ENCODE measurements at regions not wholly inside any gene's neighbourhood (a gene's known extent, or its start where the extent isn't known, plus 50 kb on each side); places are given as distances from the start of the nearest gene placed in this dataset.

- Mint-ChIP-seq H3K36me3 (ENCODE audit: low read depth, unreplicated experiment) (no peaks in the 10 kb centered on the region), H3K4me3 (ENCODE audit: unreplicated experiment) (no peak overlapping the region), H3K4me1 (ENCODE audit: unreplicated experiment) (no peaks in the 10 kb centered on the region), H3K27ac (ENCODE audit: unreplicated experiment) (no peak overlapping the region), H3K27me3 (ENCODE audit: unreplicated experiment) (no peaks in the 10 kb centered on the region), H3K9me3 (ENCODE audit: unreplicated experiment) (no peaks in the 10 kb centered on the region)
- DNase-seq (ENCODE audit: low spot score) = no peak
- TF ChIP-seq CTCF (IDR thresholded peaks at IDR 0.05; ENCODE audit: unreplicated experiment) = no peak
Measured at GRCh38 chr12:28698553-28698952, 450.5 kb upstream of the FAR2 start.

GRCh38 chr12:28699029-28699428, 450.0 kb upstream of the FAR2 start:
- Mint-ChIP-seq H3K27ac (ENCODE audit: unreplicated experiment) (no peak overlapping the region), H3K9me3 (ENCODE audit: unreplicated experiment) (no peaks in the 10 kb centered on the region), H3K4me3 (ENCODE audit: unreplicated experiment) (no peak overlapping the region), H3K27me3 (ENCODE audit: unreplicated experiment) (no peaks in the 10 kb centered on the region), H3K36me3 (ENCODE audit: low read depth, unreplicated experiment) (no peaks in the 10 kb centered on the region), H3K4me1 (ENCODE audit: unreplicated experiment) (no peaks in the 10 kb centered on the region)
- no peak for TF ChIP-seq CTCF (IDR thresholded peaks at IDR 0.05; ENCODE audit: unreplicated experiment)
- no peak for DNase-seq (ENCODE audit: low spot score)

GRCh38 chr12:28700161-28700560, 448.9 kb upstream of the FAR2 start:
- no peak for DNase-seq (ENCODE audit: low spot score)
- no peaks in the 10 kb centered on the region for H3K9me3 Mint-ChIP-seq (ENCODE audit: unreplicated experiment)
- TF ChIP-seq CTCF (IDR thresholded peaks at IDR 0.05; ENCODE audit: unreplicated experiment) = no peak
- H3K4me3 Mint-ChIP-seq (ENCODE audit: unreplicated experiment) = no peak overlapping the region
- H3K27ac Mint-ChIP-seq (ENCODE audit: unreplicated experiment) = no peak overlapping the region
- H3K36me3 Mint-ChIP-seq (ENCODE audit: low read depth, unreplicated experiment) = no peaks in the 10 kb centered on the region
- no peaks in the 10 kb centered on the region for H3K27me3 Mint-ChIP-seq (ENCODE audit: unreplicated experiment)
- no peaks in the 10 kb centered on the region for H3K4me1 Mint-ChIP-seq (ENCODE audit: unreplicated experiment)

- Mint-ChIP-seq H3K4me3 (ENCODE audit: unreplicated experiment) (no peak overlapping the region), H3K4me1 (ENCODE audit: unreplicated experiment) (no peaks in the 10 kb centered on the region), H3K27ac (ENCODE audit: unreplicated experiment) (no peak overlapping the region), H3K27me3 (ENCODE audit: unreplicated experiment) (no peaks in the 10 kb centered on the region), H3K36me3 (ENCODE audit: low read depth, unreplicated experiment) (no peaks in the 10 kb centered on the region), H3K9me3 (ENCODE audit: unreplicated experiment) (no peaks in the 10 kb centered on the region)
- no peak for TF ChIP-seq CTCF (IDR thresholded peaks at IDR 0.05; ENCODE audit: unreplicated experiment)
- no peak for DNase-seq (ENCODE audit: low spot score)
Measured at GRCh38 chr12:28704477-28705169, 444.5 kb upstream of the FAR2 start.

GRCh38 chr12:28708918-28709371, 440.1 kb upstream of the FAR2 start:
- H3K9me3 Mint-ChIP-seq (ENCODE audit: unreplicated experiment) = no peaks in the 10 kb centered on the region
- no peak overlapping the region for H3K4me3 Mint-ChIP-seq (ENCODE audit: unreplicated experiment)
- no peak for DNase-seq (ENCODE audit: low spot score)
- no peak overlapping the region for H3K27ac Mint-ChIP-seq (ENCODE audit: unreplicated experiment)
- no peaks in the 10 kb centered on the region for H3K4me1 Mint-ChIP-seq (ENCODE audit: unreplicated experiment)
- no peaks in the 10 kb centered on the region for H3K27me3 Mint-ChIP-seq (ENCODE audit: unreplicated experiment)
- no peak for TF ChIP-seq CTCF (IDR thresholded peaks at IDR 0.05; ENCODE audit: unreplicated experiment)
- no peaks in the 10 kb centered on the region for H3K36me3 Mint-ChIP-seq (ENCODE audit: low read depth, unreplicated experiment)

Measured in endothelial cell (in vitro differentiated cells).